ELR (cell line): ENCODE measurements at regions not wholly inside any gene's neighbourhood (a gene's known extent, or its start where the extent isn't known, plus 50 kb on each side); places are given as distances from the start of the nearest gene placed in this dataset.

Experiments
- DNase-seq: peaks from one replicate; pipeline ENCODE4 v3.0.0-alpha.2; 2015; ENCODE audit warnings: low read depth

GRCh38 chr5:117060099-117060498 lies 485.5 kb upstream of the SEMA6A start:
- no peak for DNase-seq

GRCh38 chr5:117058740-117059139 lies 484.1 kb upstream of the SEMA6A start:
- no peak for DNase-seq

GRCh38 chr5:117055517-117055916 lies 480.9 kb upstream of the SEMA6A start:
- no peak for DNase-seq

- no peak for DNase-seq
Observed at GRCh38 chr5:117054911-117055310, 480.3 kb upstream of the SEMA6A start.

- DNase-seq: no peak
Observed at GRCh38 chr5:117054141-117054540, 479.5 kb upstream of the SEMA6A start.

- no peak for DNase-seq
Observed at GRCh38 chr5:117041926-117042595, 467.4 kb upstream of the SEMA6A start.

- no peak for DNase-seq
Observed at GRCh38 chr5:117039035-117039434, 464.4 kb upstream of the SEMA6A start.

- DNase-seq: no peak
Observed at GRCh38 chr5:117027384-117027783, 452.8 kb upstream of the SEMA6A start.

- DNase-seq: no peak
Observed at GRCh38 chr5:117020999-117021398, 446.4 kb upstream of the SEMA6A start.

- DNase-seq: no peak
Observed at GRCh38 chr5:117013280-117013877, 438.8 kb upstream of the SEMA6A start.

- DNase-seq: no peak
Observed at GRCh38 chr5:117010574-117010973, 436.0 kb upstream of the SEMA6A start.

GRCh38 chr5:116998024-116998423 lies 423.4 kb upstream of the SEMA6A start:
- DNase-seq: no peak

GRCh38 chr5:116992681-116993080 lies 418.1 kb upstream of the SEMA6A start:
- DNase-seq: no peak

GRCh38 chr5:116989995-116990394 lies 415.4 kb upstream of the SEMA6A start:
- DNase-seq: no peak

- no peak for DNase-seq
Observed at GRCh38 chr5:116982035-116982434, 407.4 kb upstream of the SEMA6A start.

GRCh38 chr5:116980581-116980980 lies 406.0 kb upstream of the SEMA6A start:
- DNase-seq: no peak

GRCh38 chr5:116976767-116977166 lies 402.1 kb upstream of the SEMA6A start:
- DNase-seq: no peak

GRCh38 chr5:116971131-116971530 lies 396.5 kb upstream of the SEMA6A start:
- no peak for DNase-seq

- no peak for DNase-seq
Observed at GRCh38 chr5:116970318-116970717, 395.7 kb upstream of the SEMA6A start.

GRCh38 chr5:116964438-116964837 lies 389.8 kb upstream of the SEMA6A start:
- no peak for DNase-seq

GRCh38 chr5:116961021-116961420 lies 386.4 kb upstream of the SEMA6A start:
- DNase-seq: no peak

- no peak for DNase-seq
Observed at GRCh38 chr5:116959843-116960242, 385.2 kb upstream of the SEMA6A start.

GRCh38 chr5:116953251-116953930 lies 378.8 kb upstream of the SEMA6A start:
- no peak for DNase-seq

- DNase-seq: no peak
Observed at GRCh38 chr5:116951219-116951618, 376.6 kb upstream of the SEMA6A start.
